ENCODE measurements at regions not wholly inside any gene's neighbourhood (a gene's known extent, or its start where the extent isn't known, plus 50 kb on each side); places are given as distances from the start of the nearest gene placed in this dataset.

DNA sequence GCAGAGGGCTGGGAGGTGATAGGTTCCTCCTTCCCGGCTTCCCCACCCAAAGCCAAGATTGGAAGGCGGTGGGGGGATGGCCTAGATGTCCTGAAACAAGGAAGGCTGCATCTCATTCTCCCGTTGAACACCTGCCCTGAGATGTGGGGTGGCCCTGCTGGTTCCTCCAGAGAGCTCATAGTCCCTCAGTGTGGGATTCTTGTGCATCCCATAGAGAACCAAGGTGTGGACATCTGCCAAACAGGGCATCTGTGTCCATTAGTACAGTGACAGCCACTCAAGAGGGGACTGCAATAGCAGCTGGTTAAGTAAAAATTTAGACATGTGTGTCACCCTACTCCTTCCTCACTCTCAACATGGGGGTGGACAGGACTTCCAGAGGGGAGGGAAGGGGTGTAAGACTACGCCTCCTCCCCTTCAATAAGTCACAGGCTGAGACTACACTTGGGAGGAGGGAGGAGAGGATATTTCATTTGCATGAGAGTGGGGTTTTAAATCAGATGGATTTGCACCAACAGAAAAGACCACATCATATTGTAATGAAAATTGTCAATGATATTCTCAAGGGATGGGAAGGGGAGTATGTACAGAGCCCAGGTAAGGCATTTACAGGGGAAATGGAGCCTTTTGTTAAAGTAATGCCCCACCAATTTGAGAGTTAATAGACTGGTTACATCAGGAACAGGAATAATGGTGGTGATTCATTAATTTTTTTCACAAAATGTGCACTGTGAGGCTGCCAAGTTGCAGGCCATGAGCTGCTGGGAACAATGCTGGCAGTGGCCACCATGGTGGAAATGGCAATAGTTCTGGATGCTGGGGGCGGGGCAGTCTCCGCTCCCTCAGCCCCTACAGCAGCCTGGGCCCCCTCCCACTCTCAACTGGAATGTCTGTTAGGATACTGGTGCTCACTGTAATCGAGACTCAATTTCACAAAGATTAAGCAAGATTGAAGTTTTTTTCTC, 80.6 kb downstream of the TEX51 start:
- TF ChIP-seq, protein P1, sequence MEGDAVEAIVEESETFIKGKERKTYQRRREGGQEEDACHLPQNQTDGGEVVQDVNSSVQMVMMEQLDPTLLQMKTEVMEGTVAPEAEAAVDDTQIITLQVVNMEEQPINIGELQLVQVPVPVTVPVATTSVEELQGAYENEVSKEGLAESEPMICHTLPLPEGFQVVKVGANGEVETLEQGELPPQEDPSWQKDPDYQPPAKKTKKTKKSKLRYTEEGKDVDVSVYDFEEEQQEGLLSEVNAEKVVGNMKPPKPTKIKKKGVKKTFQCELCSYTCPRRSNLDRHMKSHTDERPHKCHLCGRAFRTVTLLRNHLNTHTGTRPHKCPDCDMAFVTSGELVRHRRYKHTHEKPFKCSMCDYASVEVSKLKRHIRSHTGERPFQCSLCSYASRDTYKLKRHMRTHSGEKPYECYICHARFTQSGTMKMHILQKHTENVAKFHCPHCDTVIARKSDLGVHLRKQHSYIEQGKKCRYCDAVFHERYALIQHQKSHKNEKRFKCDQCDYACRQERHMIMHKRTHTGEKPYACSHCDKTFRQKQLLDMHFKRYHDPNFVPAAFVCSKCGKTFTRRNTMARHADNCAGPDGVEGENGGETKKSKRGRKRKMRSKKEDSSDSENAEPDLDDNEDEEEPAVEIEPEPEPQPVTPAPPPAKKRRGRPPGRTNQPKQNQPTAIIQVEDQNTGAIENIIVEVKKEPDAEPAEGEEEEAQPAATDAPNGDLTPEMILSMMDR (IDR thresholded peaks at IDR 0.05), result no peak
- no peak for TF ChIP-seq POLR2A (IDR thresholded peaks at IDR 0.05)
- no peak for TF ChIP-seq EP300 (IDR thresholded peaks at IDR 0.05)
- TF ChIP-seq POLR2AphosphoS5 (IDR thresholded peaks at IDR 0.05), result no peak

Measured in sigmoid colon (tissue), 4 donors.